ENCODE measurements at regions not wholly inside any gene's neighbourhood (a gene's known extent, or its start where the extent isn't known, plus 50 kb on each side); places are given as distances from the start of the nearest gene placed in this dataset.

DNA sequence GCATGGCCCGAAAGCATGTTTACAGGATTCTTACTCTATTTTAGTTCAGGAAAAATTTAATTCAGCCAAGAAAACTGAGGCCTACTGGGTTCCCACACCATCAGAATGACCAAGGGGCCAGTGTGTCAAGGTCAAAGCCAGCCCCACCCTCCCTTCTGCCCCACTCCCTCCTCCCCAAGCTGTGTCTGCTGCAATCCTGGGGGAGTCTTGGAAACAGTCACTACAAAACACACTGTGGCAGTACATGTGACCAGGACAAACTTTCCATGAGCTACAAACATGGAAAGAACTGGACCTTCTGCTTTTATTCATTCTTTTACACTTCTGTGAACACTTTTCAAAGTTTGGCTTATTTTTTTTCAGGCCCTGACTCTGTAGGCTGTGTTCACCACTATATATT lies 1228.8 kb upstream of the TMEM132C start (continued):
- no peak for TF ChIP-seq EP300 (IDR thresholded peaks at IDR 0.05; ENCODE audit: borderline replicate concordance in 1 of 2, low read depth in 2 of 2, low read length in 2 of 2)
- no peak for TF ChIP-seq SP2 (IDR thresholded peaks at IDR 0.05; ENCODE audit: low read length)
- no peak for TF ChIP-seq TAF7 (optimal IDR thresholded peaks at IDR 0.05; ENCODE audit: borderline replicate concordance, low read depth, low read length)
- no peak for TF ChIP-seq POU5F1 (IDR thresholded peaks at IDR 0.05; ENCODE audit: low read depth, low read length)
